Left lung (tissue), 4 donors: ENCODE measurements at regions not wholly inside any gene's neighbourhood (a gene's known extent, or its start where the extent isn't known, plus 50 kb on each side); places are given as distances from the start of the nearest gene placed in this dataset.

ENCODE experiments used
- ATAC-seq: fragments of 200-7000 bp; cut with Tn5 transposase; one replicate; pipeline ENCODE4 v1.9.1; 2020; ENCODE audit warnings: moderate library complexity
- DNase-seq, 4 donors: peaks; one replicate each; pipeline ENCODE4 v3.0.0-alpha.2; 2013 to 2020
- H3K27ac ChIP-seq, 2 donors: fragments of 200-600 bp; sonication (generic) in 1 of 2; one replicate each; pipeline versions ENCODE4 v1.5.0 to v1.8.0; 2020 to 2021
- H3K27me3 ChIP-seq, 2 donors: fragments of 200-600 bp; sonication (generic) in 1 of 2; one replicate each; pipeline versions ENCODE4 v1.5.0 to v1.8.0; 2020 to 2021
- H3K36me3 ChIP-seq, 2 donors: fragments of 200-600 bp; sonication (generic) in 1 of 2; one replicate each; pipeline versions ENCODE4 v1.5.0 to v1.8.0; 2020 to 2021
- H3K4me1 ChIP-seq, 2 donors: fragments of 200-600 bp; one replicate each; pipeline ENCODE4 v1.8.0; 2021
- H3K4me3 ChIP-seq, 2 donors: fragments of 200-600 bp; sonication (generic) in 1 of 2; one replicate each; pipeline versions ENCODE4 v1.5.0 to v1.8.0; 2020 to 2021; ENCODE audit warnings: mild to moderate bottlenecking in 1 of 2
- H3K9me3 ChIP-seq, 2 donors: fragments of 200-600 bp; sonication (generic) in 1 of 2; one replicate each; pipeline versions ENCODE4 v1.5.0 to v1.8.0; 2020 to 2021
- CTCF ChIP-seq, 2 donors: fragments of 200-600 bp; sonication (generic) in 1 of 2; IDR thresholded peaks; one replicate each; pipeline versions ENCODE4 v1.5.0 to v1.8.0; 2021; ENCODE audit warnings: antibody characterized with exemption in 2 of 2
- intact Hi-C, 2 donors: fragments of 100-400 bp; cut with DNase I; formaldehyde crosslinking; loops; one replicate each; pipeline versions ENCODE4 v1.11.2 to v1.14.2; 2022
- donor health status: DM: no; HTN: yes; CAD: no.
- donor health status: DM: no; HTN: no; CAD: no.

GRCh38 chr2:46837112-46837454 lies 78.5 kb downstream of the MCFD2 start:
- intact Hi-C loops, result no loop called here
- Histone ChIP-seq H3K9me3 (no peaks in the 10 kb centered on the region), H3K4me3 (no peak overlapping the region), H3K27ac (no peak overlapping the region), H3K27me3 (no peaks in the 10 kb centered on the region), H3K4me1 (peaks cover 0 to 10% of the 10 kb centered on the region in 2 donors), H3K36me3 (no peaks in the 10 kb centered on the region)
- ATAC-seq (no peak), DNase-seq (peak in 1 of 4 donors; percentile 13)
- TF ChIP-seq CTCF (IDR thresholded peaks at IDR 0.05), result no peak

GRCh38 chr2:46836295-46837111 lies 79.1 kb downstream of the MCFD2 start:
- Histone ChIP-seq H3K4me1 (peaks cover under 1 to 4% of the 10 kb centered on the region in 2 donors), H3K27me3 (no peaks in the 10 kb centered on the region), H3K9me3 (no peaks in the 10 kb centered on the region), H3K36me3 (no peaks in the 10 kb centered on the region), H3K4me3 (no peak overlapping the region), H3K27ac (no peak overlapping the region)
- no peak for TF ChIP-seq CTCF (IDR thresholded peaks at IDR 0.05)
- intact Hi-C loops, result no loop called here
- DNase-seq (peak in 1 of 4 donors; percentile 41), ATAC-seq (peak; percentile 67)

DNA sequence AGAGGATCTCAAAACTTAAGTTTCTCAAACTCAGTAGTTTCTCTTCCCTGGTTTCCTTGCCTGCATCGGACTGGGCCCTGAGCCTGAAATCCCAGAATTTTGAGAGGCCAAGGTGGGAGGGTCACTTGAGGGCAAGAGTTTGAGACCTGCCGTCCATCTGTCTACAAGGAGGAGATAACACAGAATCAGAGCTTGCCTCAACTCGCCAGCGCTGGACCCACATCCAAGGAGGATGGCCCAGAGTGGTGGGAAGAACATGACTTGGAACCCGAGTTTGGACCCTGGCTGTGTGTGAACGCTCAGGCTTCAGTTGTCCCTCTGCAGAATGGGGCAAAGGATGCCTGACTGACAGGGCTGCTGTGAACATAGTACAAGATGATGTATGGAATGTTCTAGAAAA lies 80.1 kb downstream of the MCFD2 start:
- TF ChIP-seq CTCF (IDR thresholded peaks at IDR 0.05), result no peak
- H3K27ac ChIP-seq, result no peak overlapping the region
- no peak overlapping the region for H3K4me3 ChIP-seq
- ATAC-seq (no peak), DNase-seq (no peak)
- intact Hi-C loops, result no loop called here
- H3K4me1 ChIP-seq, result peaks cover 0 to 3% of the 10 kb centered on the region in 2 donors
- H3K9me3 ChIP-seq, result no peaks in the 10 kb centered on the region
- no peaks in the 10 kb centered on the region for H3K36me3 ChIP-seq
- H3K27me3 ChIP-seq, result no peaks in the 10 kb centered on the region

DNA sequence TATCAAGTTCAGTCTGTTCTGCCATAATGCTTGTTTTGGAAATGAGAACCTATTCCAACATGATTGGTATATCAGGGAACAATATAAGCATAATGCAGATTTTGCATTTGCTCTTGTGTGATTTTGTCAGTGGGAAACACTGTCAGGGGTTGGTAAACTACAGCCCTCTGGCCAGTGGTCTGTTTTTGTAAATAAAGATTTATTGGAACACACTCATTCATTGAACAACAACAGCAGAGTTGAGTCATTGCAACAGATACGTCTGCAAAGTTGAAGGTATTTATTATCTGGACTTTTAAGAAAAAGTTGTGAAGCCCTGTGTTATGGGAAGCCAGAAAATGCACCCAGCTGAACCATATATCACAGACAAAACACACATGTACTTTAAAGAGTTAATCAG lies 83.1 kb downstream of the MCFD2 start:
- H3K27ac ChIP-seq, result no peak overlapping the region
- H3K36me3 ChIP-seq, result no peaks in the 10 kb centered on the region
- TF ChIP-seq CTCF (IDR thresholded peaks at IDR 0.05), result no peak
- ATAC-seq, result no peak
- intact Hi-C loops, result no loop called here
- peaks cover 0 to 2% of the 10 kb centered on the region in 2 donors for H3K9me3 ChIP-seq
- H3K4me3 ChIP-seq, result no peak overlapping the region
- peaks cover 0 to 3% of the 10 kb centered on the region in 2 donors for H3K4me1 ChIP-seq
- no peaks in the 10 kb centered on the region for H3K27me3 ChIP-seq
- no peak for DNase-seq

DNA sequence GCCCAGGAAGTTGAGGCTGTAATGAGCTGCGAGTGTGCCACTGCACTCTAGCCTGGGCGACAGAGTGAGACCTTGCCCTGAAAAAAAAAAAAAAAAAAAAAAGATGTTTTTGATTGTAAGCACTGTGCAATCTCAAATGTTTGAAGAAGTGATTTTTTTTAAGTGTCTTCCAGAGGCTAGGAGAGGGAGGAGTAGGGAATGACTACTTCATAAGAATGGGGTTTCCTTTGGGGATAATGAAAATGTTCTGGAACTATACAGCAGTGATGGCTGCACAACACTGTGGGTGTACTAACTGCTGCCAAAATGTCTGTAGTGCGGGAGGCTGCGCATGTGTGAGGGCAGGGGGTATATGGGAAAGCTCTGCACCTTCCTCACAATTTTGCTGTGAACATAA lies 83.7 kb downstream of the MCFD2 start:
- Histone ChIP-seq H3K4me3 (no peak overlapping the region), H3K27ac (no peak overlapping the region), H3K4me1 (peaks cover 0 to 3% of the 10 kb centered on the region in 2 donors), H3K36me3 (no peaks in the 10 kb centered on the region), H3K27me3 (no peaks in the 10 kb centered on the region), H3K9me3 (peaks cover 0 to 2% of the 10 kb centered on the region in 2 donors)
- intact Hi-C loops, result no loop called here
- DNase-seq (no peak), ATAC-seq (no peak)
- no peak for TF ChIP-seq CTCF (IDR thresholded peaks at IDR 0.05)
